ENCODE measurements at regions not wholly inside any gene's neighbourhood (a gene's known extent, or its start where the extent isn't known, plus 50 kb on each side); places are given as distances from the start of the nearest gene placed in this dataset.

DNA sequence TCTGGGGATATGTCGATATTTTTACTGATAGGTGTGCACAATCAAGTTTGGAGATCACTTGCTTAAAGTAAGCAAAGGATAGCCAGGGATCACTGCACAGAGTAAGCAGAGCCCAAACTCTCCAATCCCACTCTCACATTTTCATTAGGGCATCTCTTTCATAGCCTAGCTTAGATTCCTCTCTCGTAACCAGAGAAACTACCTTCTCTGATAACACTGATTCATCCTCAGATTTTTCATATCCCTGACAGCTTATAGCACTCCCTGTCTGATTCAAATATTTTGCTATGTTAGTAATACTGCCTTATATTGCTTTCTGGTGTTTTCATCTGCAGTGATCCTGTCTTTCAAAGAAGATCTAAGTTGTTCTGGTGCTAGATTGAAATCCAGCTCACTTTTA, 123.7 kb downstream of the CBLL2 start:
- DNase-seq: peak; percentile 12

DNA sequence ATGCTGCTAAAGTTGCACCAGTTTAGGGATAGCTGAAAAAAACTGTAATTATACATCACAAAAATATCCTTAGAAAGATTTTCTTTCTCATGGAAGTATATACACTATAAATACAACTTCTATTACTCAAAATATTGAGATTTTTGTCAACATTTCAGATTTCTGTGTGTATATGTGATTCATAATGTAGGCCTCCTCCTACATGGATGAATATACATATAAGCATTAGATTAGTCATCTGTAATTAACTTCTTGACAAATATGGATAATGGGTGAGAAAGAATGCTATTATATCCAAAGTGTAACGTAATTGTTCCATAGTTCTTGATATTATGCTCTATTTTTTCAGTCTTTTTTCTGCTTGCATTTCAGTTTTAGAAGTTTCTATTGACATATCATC, 124.9 kb downstream of the CBLL2 start:
- DNase-seq: no peak

GRCh38 chrX:22399437-22400192, 126.9 kb downstream of the CBLL2 start:
- DNase-seq: no peak

DNA sequence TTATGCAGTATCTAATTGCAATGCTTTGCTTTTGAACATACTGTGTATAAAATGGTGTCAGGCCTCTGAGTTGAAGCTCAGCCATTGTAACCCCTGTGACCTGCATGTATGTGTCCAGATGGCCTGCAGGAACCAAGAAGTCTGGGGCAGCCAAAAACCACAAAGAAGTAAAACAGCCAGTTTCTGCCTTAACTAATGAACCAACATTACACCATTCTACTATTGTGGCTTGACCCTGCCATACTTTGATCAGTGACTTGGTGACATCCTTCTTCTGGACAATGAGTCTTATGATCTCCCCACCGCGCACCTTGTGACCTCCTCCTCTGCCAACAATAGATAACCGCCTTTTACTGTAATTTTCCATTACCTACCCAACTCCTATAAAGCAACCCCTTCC, 131.6 kb downstream of the CBLL2 start:
- no peak for DNase-seq

GRCh38 chrX:22406201-22406737, 133.6 kb downstream of the CBLL2 start:
- DNase-seq: no peak

GRCh38 chrX:22409418-22409817, 136.7 kb downstream of the CBLL2 start:
- DNase-seq: no peak

DNA sequence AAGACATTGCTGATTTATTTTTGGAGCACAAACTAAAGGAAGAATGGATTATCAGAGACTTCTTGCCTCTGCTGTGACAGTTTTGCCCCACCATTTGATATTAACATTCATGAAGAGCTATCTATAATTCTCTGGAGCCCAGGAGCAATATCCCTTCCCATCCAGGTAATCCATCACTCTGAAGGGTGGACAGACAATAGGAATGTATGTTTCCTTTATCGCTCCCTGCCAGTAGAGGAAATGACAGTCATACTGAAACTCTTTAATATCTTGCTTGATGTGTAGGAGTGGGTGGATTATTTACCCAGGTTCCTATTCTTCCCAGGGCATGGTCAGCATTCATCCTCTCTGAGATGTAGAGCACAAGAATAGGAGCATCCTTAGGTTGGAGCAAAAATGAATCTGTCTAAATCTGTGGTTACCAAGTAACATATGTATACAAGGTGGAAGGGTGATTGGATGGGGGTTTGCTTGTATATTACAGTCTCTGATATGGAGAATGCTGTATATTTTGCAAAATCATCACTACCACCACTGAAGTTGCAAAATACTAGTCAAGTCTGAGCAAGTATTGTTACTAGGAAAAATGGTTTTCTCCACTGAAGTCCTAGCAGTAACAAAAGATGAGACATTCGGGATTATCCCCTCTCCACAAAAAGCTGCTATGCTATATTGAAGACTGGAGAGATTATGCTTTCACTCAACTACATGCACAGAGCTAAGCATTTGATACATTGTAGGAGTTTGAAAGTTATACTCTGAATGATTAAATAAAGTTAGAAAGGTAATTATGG, 151.6 kb downstream of the CBLL2 start:
- no peak for DNase-seq

DNA sequence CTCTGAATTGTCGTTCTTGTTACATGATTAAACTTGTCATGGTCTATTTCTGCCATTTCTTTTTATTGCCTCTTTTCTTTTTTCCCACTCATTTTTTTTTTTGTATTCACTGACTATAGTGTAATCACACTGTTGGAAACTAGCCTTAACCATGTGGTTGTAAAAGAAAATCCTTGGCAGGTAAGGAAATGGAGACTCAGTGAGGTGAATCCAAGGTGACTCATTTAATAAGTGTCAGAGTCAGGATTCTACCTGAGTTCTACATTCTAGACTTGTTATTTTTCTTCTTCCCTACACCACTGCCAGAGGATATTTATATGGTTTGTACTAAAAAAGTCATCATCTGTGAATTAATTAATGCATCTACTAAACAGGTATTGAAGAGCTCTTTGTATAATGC, 152.2 kb downstream of the CBLL2 start:
- DNase-seq: peak; percentile 0

GRCh38 chrX:22429704-22430103, 157.0 kb downstream of the CBLL2 start:
- no peak for DNase-seq

DNA sequence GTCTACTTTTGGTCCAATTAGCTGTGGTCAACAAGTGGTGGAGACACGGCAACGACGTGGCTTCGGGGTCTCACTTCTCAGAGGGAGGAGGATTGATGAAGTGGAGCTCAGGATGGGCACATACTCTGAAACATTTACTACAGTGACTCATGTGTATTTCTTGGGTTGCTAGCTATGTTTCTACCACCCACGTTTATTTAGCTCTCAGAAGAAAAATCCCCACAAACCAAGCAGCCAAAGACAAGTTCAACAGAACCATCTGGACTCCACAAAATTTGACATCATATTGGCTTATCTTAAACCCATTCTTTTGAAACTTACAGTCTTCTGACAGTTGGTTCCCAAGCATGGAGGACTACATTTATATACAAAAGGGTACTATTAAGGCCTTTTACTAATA, 158.0 kb downstream of the CBLL2 start:
- no peak for DNase-seq

DNA sequence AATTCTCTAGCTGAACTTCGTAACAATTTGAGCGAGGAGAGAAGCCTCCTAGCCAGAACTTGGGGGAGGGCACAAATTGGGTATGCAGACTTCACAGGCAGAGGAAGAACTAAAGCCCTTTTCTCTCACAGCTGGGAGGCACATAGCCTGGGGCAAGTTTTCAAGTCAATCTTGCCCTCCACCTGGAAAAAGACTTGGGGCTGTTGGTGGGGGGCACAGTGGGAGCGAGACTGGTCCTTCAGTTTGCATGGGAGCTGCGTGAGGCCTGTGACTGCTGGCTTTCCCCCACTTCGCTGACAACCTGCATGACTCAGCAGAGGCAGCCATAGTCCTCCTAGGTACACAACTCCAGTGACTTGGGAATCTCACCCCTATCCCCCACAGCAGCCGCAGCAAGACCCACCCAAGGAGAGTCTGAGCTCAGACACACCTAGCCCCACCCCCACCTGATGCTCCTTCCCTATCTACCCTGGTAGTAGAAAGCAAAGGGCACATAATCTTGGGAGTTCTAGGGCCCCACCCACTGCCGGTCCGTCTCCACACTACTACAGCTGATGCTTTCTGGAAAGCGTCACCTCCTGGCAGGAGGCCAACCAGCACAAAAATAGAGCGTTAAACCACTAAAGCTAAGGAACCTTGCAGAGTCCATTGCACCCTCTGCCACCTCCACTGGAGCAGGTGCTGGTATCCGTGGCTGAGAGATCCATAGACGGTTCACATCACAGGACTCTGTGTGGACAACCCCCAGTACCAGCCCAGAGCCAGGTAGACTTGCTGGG, 160.8 kb downstream of the CBLL2 start:
- no peak for DNase-seq

GRCh38 chrX:22445880-22446279, 173.2 kb downstream of the CBLL2 start:
- DNase-seq: no peak

DNA sequence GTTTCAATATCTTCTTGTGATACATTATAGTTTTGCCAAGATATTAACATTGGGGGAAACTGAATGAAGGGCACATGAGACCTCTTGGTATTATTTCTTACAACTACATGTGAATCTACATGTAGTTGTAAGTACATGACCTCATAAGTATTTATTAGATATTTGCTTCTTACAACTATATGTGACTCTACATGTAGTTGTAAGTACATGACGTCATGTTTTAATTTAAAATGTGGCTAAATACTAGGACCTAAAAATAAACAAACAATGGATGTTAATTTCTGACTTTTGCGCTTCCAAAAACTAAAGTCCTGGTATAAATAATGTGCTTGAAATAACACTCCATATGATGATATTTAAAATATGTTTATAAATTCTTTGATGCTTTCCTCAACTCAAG, 190.2 kb downstream of the CBLL2 start:
- no peak for DNase-seq

GRCh38 chrX:22467571-22467970, 194.9 kb downstream of the CBLL2 start:
- DNase-seq: no peak

DNA sequence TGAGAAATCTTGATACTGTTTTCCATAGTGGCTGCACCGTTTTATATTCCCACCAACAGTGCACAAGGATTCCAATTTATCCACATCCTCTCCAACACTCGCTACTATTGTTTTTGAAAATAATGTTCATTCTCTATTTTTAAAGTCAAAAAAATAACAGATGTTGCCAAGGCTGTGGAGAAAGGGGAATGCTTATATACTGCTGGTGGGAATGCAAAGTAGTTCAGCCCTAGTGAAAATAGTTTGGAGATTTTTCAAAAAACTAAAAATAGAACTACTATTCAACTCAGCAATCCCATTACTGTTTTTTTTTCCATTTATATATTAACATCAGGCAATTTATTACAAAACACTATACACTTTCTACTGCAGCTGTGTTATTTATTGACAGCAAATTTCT, 208.7 kb downstream of the CBLL2 start:
- no peak for DNase-seq

DNA sequence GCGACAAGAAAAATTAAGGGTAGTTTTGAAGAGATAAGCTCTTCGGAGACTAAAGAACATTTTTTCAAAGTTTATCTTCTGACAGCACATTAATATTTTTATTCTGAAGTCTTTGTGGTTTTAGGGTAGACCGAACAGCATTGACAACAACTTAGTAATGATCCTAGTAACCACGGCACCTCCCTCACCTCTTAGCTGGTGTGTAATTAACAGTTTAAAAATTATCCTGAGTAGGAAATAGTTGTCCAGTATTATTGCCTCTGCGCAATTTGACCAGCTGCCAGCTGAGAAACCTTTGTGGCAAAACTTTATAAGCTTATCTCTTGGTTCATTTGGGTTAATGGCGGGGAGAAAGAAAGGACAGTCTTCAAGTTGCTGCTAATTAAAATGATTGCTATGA, 213.6 kb downstream of the CBLL2 start:
- peak; percentile 64 for DNase-seq

- DNase-seq: no peak
Measured at GRCh38 chrX:22516893-22517292, 244.2 kb downstream of the CBLL2 start.

DNA sequence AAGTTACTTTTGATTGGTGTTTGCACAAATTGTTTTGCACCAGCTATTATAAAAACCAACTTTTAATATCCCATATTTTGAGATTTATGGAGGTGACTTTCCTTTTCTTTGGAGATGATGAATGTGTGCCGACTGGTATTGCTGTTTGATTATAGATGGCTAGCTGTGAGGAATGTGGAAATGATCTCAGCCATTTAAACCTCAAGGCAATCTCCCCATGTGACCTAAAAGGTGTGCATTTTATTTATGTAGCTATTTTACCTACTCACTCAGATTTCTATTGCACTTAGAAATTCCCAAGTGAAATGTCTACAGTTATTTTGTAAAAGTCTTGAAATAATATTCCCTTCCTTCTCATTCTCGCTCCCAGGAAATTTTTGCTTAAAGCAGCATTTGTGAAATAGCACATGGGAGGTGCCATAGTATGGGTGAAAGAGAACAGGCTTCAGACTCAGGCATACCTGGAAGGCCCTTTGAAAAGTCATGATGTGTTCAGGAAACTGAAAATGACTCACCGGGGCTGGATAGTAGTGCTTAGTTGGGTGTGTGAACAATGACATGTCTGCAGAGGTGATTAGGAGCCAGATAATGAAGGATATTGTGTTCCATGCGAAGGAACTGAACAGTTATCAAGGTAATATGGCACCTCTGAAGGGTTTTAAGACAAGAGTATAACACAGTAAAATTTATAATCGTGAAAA, 247.6 kb downstream of the CBLL2 start:
- DNase-seq: peak; percentile 47

DNA sequence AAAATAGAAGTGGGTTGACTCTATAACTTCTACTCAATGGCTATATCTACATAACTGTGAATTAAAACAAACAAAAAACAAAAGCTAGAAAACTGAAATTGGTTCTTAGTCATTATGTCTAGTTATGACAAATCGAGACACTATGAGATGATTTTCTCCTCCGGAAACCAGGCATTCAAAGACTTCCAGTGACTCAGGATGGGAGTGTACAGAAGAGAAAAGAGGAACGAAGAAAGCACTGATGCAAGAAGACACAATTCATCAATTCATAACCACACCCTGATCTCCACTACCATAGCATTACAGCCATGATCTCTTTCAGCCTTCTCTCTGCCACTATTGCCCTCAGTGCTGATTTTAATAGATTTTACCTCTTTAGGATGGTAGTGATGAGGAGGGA, 253.6 kb downstream of the CBLL2 start:
- peak; percentile 52 for DNase-seq

GRCh38 chrX:22527302-22527701, 254.6 kb downstream of the CBLL2 start:
- no peak for DNase-seq

DNA sequence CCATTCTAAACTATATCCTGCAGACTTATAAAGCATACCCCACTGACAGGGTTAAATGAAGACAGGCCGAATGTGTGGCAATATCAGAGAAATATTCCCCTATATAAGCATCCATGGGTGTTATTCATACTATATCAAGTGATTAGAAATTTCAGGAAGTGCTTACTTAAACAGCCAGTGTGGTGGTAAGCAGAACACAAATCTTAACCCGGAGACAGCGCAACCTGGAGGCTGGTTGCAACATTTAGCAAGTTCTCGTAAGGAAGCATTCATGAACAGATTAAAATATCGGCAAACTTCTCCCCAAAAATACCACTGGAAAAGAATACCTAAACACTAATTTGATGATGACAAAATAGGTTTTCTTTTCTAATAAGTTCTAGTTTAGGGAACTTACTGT, 261.2 kb downstream of the CBLL2 start:
- DNase-seq: no peak

DNA sequence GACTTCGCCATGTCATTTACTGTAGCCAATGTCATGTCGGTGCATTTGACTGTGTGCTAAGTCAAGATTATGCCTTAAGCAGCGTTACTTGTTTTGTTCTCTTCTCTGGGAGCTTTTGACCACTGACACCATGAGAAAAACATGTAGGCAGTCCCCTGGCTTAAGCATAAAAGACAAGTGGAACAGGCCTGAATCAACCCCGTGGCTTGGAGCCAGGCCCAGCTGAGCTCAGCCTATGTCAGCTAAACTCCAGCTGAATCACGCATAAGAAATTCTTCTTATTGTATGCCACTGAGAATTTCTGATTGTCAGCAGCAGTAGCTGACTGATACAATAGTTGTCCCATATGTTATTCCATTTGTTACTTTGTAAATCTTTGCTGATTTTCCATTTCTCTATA, 261.9 kb downstream of the CBLL2 start:
- DNase-seq: no peak
